ENCODE measurements at regions not wholly inside any gene's neighbourhood (a gene's known extent, or its start where the extent isn't known, plus 50 kb on each side); places are given as distances from the start of the nearest gene placed in this dataset.

DNA sequence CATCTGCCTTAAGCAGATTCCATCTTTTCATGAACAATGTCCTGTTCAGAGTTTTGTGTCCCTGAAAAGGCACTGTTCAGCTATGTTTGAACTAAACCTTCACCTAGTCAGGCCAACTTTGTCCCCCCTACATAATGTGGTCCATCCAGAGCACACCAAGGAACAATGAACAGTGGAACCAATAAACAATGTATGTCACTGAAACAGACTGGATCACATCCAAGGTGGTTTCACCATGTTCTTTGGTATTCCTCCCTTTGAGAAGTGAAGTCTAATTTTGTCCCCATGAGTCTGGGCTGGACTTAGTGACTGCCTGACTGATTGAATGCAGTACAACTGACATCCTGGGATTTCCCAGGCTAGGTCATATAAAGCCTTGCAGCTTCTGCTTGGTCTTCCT lies 174.5 kb downstream of the SLC24A2 start:
- TF ChIP-seq, protein P1, sequence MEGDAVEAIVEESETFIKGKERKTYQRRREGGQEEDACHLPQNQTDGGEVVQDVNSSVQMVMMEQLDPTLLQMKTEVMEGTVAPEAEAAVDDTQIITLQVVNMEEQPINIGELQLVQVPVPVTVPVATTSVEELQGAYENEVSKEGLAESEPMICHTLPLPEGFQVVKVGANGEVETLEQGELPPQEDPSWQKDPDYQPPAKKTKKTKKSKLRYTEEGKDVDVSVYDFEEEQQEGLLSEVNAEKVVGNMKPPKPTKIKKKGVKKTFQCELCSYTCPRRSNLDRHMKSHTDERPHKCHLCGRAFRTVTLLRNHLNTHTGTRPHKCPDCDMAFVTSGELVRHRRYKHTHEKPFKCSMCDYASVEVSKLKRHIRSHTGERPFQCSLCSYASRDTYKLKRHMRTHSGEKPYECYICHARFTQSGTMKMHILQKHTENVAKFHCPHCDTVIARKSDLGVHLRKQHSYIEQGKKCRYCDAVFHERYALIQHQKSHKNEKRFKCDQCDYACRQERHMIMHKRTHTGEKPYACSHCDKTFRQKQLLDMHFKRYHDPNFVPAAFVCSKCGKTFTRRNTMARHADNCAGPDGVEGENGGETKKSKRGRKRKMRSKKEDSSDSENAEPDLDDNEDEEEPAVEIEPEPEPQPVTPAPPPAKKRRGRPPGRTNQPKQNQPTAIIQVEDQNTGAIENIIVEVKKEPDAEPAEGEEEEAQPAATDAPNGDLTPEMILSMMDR (IDR thresholded peaks at IDR 0.05; ENCODE audit: low read length): no peak
- TF ChIP-seq EZH2 (optimal IDR thresholded peaks at IDR 0.05; ENCODE audit: low read depth, low read length): no peak

All from MM.1S (cell line).